ENCODE measurements at regions not wholly inside any gene's neighbourhood (a gene's known extent, or its start where the extent isn't known, plus 50 kb on each side); places are given as distances from the start of the nearest gene placed in this dataset.

- peaks cover 6 to 14% of the 10 kb centered on the region in 2 experiments; a peak in 3 of 4 replicates for H3K4me1 Mint-ChIP-seq
- Histone ChIP-seq H4K5ac (ENCODE audit: insufficient read length, low read depth, low read length) (no peak overlapping the region), H3K23me2 (ENCODE audit: insufficient read length, low read depth, low read length, poor library complexity, severe bottlenecking) (no peaks in the 10 kb centered on the region), H4K8ac (replicated peaks; ENCODE audit: insufficient read length, low read depth, low read length) (no peak overlapping the region), H3K9ac (ENCODE audit: extremely low read depth, insufficient read length, low read length) (no peak overlapping the region), H3K23ac (ENCODE audit: insufficient read length, low read depth, low read length) (no peak overlapping the region), H3K4ac (ENCODE audit: low read depth, low read length) (no peak overlapping the region), H4K20me1 (ENCODE audit: control insufficient read depth, insufficient read depth, insufficient read length) (no peaks in the 10 kb centered on the region), H3K4me1 (ENCODE audit: insufficient read depth, low read length) (no peaks in the 10 kb centered on the region), H3K27ac (ENCODE audit: insufficient read length, low read depth, low read length) (no peak overlapping the region), H3K56ac (ENCODE audit: insufficient read length, low read depth, low read length) (no peak overlapping the region), H3K18ac (ENCODE audit: insufficient read length, low read depth, low read length) (no peak overlapping the region), H3K9me3 (ENCODE audit: control insufficient read depth, low read depth, low read length) (no peaks in the 10 kb centered on the region), H3K4me2 (ENCODE audit: insufficient read depth, insufficient read length, low read length) (no peak overlapping the region), H4K91ac (ENCODE audit: insufficient read length, low read depth, low read length) (no peak overlapping the region), H3T11ph (ENCODE audit: low read length) (no peak overlapping the region), H2BK120ac (ENCODE audit: low read depth, low read length, poor library complexity, severe bottlenecking) (no peak overlapping the region), H2BK5ac (ENCODE audit: insufficient read length, low read length) (no peak overlapping the region), H3K14ac (ENCODE audit: insufficient read depth, low read length) (no peak overlapping the region), H2AFZ (ENCODE audit: low read length) (no peak overlapping the region), H3K27me3 (ENCODE audit: insufficient read depth, low read length) (no peaks in the 10 kb centered on the region), H2AK5ac (ENCODE audit: insufficient read length, low read length) (no peak overlapping the region), H3K79me2 (ENCODE audit: insufficient read depth, low read length) (no peaks in the 10 kb centered on the region), H2BK20ac (ENCODE audit: low read depth, low read length, poor library complexity, severe bottlenecking) (no peak overlapping the region), H2BK12ac (ENCODE audit: insufficient read length, low read depth, low read length) (no peak overlapping the region), H3K79me1 (ENCODE audit: insufficient read depth, low read depth, low read length, poor library complexity, severe bottlenecking) (no peaks in the 10 kb centered on the region), H2BK15ac (ENCODE audit: low read depth, low read length) (no peak overlapping the region)
- no peak for DNase-seq
- no peak overlapping the region for H3K4me3 Mint-ChIP-seq
- no peak for TF ChIP-seq CTCF (conservative IDR thresholded peaks at IDR 0.05)
- no peak overlapping the region for H3K27ac Mint-ChIP-seq
- no CpG with 5 or more reads among the region's 2 CpGs for WGBS (ENCODE audit: extremely low coverage, insufficient read length, low lambda C conversion rate)
- no peaks in the 10 kb centered on the region; the same call in 1 of the 2 replicates for H3K27me3 Mint-ChIP-seq (ENCODE audit: low read depth)
- peaks cover 22 to 30% (median 22%) of the 10 kb centered on the region in 3 experiments for H3K36me3 Mint-ChIP-seq (ENCODE audit: insufficient read depth in 1 of 3, low read depth in 3 of 3)
- peaks cover 20 to 30% of the 10 kb centered on the region in 2 experiments for H3K9me3 Mint-ChIP-seq
Observed at GRCh38 chr5:84696651-84697050, 312.0 kb upstream of the EDIL3 start.
